ENCODE measurements at regions not wholly inside any gene's neighbourhood (a gene's known extent, or its start where the extent isn't known, plus 50 kb on each side); places are given as distances from the start of the nearest gene placed in this dataset.
"Not testable (repeated sequence)": the region's sequence is repeated elsewhere in the genome, so short reads cannot be mapped to it uniquely, and the experiment has no call there.

DNA sequence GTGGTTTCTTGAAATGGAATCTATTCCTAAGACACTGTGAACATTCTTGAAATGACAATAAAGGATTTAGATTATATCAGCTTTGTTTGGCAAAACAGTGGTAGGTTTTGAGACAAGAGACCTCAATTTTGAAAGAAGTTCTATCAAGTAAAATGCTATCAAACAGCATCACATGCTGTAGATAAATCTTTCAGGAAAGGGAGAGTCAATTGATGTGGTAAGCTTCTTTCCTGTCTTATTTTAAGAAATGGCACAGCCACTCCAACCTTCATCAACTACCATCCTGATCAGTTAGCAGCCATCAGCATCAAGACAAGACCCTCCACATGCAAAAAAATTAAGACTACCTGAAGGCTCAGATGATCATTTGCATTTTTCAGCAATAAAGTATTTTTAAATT is 495.4 kb downstream of the TRIB2 start:
- ATAC-seq = no peak
- intact Hi-C loops (cut with DNase I, micrococcal nuclease) = no loop called here
- DNase-seq = no peak

DNA sequence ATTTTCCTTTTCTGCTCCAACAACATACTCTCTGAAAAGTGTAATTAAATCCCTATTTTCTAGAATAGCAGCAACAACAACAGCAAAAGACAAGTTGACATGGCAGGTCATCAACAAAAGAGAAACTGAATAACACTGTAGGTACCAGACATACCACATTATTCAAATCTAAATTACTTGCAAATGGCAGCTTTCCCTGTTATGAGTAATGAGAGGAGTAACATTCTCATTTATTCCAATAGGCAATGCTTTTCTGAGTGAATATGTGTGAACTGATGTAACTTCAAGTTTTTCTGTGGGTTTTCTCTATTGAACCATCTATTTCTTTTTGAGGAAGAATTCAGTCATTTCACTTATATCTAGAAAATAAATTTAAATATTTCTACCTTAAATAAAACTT is 501.5 kb downstream of the TRIB2 start:
- no peak for ATAC-seq
- DNase-seq = no peak
- intact Hi-C loops (cut with DNase I, micrococcal nuclease) = no loop called here

DNA sequence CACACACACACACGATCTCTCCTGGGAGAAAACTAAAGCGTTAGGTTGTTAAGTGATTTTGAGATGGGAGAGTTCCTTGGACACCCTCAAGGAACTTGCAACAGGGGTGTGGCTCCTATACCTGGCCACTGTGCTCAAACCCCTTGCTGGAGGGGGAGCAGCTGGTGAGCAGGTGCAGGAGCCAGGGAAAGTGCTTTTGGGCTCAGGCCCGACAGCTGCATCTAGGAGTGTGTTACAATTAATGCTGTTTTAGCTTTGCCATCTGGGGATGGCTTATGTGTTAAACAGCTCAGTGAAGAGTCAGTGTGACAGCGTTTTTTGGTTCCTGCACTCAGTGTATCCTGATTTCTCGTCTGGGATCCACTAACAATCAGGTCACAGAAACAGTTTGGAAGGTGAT is 510.8 kb downstream of the TRIB2 start:
- no peak for DNase-seq
- no peak for ATAC-seq
- intact Hi-C loops (cut with DNase I, micrococcal nuclease) = no loop called here

DNA sequence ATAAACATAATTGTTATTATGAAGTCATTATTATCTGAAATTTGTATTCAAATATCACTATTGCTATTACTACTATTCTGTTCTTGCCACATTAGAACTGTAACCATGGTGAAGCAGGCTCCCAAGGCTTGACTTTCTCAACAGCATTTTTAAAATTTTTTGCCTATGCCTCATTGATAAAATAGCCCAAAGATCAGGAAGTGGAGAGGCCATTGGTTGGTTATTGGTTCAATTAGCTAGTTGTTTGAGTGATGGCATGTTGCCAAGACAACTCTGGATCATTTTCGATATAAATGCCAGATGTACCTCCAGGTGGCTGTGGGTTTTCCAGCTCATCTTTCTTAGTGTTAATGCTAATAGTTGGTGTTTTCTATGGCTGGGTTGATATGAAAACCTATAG is 513.5 kb downstream of the TRIB2 start:
- DNase-seq (no peak), ATAC-seq (no peak)
- intact Hi-C loops (cut with DNase I, micrococcal nuclease) = no loop called here

DNA sequence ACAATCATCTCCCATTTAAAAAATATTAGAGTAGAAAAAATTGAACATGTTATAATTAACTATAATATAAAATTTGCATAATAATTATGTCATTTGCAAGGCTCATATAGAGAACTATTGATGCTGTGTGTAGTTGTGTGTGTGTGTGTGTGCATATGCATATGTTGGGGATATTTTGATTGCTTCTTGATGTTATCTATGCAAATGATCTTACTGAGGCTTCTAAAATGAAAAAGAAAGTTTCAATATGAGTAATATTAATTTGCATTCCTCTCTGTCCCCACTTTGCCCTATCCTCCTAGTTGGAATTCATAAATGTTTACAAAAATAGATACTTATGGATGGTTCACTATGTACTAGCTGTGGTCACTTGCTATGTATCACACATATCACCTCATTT is 523.3 kb downstream of the TRIB2 start:
- ATAC-seq (no peak), DNase-seq (no peak)
- intact Hi-C loops (cut with DNase I, micrococcal nuclease) = no loop called here

DNA sequence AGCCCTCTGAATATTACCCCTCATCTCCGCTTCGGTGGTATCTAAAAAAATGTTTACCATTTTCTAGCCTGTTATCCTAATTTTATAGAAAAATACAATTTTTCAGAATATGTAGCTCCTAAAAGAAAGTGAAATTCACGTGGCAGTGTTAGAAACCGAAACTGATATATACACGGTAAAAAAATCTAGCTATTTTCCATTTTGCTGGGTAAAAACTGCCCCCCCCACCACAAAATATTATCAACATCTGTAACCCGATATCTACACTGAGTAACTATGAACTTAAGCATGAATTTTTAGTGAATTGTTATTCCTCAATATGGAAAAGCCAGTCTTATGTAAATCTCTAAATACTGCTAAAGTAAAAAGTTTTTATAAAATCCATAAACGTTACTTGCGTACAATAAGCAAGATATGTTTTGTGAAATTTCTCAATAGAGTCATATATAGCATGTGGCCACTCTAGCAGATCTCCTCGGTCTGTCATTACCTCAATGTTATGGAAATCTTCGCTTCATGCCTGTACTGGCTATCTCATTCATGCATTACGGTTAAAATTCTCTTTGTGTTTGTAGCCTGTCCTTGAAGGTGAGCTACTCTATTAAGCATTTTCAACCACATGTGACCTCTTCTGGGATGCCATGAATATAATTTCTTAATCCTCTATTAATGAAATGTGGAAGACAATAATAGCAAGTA is 524.2 kb downstream of the TRIB2 start:
- DNase-seq (no peak), ATAC-seq (no peak)
- intact Hi-C loops (cut with DNase I, micrococcal nuclease) = no loop called here

DNA sequence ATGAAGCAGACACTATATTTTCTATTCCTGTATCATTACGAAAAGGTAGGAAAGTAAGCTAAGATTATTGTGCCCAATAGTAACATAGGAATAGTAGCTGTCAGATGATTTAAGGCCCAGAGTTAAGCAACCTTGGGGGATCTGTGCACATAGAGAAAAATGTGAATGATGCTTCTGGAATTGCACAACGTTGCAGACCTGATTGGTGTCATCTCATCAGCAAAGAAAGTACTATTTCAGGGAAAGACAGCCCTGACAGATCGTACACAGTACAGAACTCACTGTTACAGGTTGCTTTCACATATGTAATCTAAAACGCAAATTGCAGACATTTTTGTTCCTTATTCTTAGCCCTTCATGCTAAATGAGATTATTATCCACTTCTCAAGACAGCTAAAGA is 535.9 kb downstream of the TRIB2 start:
- ATAC-seq = no peak
- no peak for DNase-seq
- intact Hi-C loops (cut with DNase I, micrococcal nuclease) = no loop called here

DNA sequence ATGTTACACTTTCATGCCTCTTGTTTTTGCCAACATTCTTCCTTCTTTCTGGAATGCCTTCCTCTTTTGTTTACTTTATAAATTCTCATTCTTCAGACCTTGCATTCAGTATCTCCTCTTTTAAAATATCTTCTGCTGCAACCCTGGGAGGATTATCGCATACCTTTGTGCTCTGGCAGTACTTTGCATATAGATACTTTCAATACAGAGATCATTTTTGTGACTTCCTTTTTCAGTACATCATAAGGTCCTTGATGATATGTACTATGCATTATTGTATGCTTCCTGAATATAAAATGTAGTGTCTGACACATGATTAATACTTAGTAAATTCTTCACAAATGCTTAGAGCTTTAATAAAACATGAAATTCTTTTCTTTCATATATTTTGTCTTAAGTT is 538.7 kb downstream of the TRIB2 start:
- intact Hi-C loops (cut with DNase I, micrococcal nuclease) = no loop called here
- DNase-seq = no peak
- ATAC-seq = no peak

DNA sequence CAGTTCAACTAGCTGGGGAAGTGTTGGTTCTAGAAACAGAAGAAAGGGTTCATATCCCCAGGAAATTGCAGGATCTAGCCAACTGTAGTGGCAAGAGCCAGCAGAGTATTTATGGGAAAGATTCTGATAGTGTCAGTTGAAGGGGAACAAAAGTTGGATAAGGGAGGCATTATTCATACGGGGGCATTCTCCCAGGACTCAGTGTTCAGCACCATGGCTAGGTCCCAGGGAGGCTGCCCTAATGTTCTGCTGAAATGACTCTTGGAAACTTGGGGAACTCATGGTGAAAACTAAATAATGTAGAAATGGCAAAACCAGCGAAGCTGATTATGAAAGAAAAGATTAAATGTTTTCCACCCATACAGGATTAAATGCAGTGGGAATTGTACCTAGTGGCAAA is 543.7 kb downstream of the TRIB2 start:
- DNase-seq (no peak), ATAC-seq (no peak)
- intact Hi-C loops (cut with DNase I, micrococcal nuclease) = no loop called here

DNA sequence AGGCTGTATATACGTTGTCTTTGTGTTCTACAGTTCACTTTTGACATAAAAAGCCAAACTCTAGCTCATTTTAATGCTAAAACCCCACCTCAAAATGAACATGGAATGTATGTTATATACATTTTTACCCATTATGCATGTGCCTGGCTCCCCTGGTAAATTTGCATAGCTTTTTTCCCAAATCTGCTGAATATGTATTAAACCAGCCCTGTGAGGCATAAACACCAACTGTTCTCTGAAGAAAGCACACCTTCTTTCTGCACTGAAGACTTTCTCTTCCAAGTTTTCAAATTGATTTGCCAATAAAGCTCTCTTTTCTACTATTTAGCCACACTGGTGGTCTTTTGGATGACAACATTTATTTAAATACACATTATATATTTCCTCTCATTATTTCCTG is 549.4 kb downstream of the TRIB2 start:
- intact Hi-C loops (cut with DNase I, micrococcal nuclease) = no loop called here
- ATAC-seq (no peak), DNase-seq (no peak)

DNA sequence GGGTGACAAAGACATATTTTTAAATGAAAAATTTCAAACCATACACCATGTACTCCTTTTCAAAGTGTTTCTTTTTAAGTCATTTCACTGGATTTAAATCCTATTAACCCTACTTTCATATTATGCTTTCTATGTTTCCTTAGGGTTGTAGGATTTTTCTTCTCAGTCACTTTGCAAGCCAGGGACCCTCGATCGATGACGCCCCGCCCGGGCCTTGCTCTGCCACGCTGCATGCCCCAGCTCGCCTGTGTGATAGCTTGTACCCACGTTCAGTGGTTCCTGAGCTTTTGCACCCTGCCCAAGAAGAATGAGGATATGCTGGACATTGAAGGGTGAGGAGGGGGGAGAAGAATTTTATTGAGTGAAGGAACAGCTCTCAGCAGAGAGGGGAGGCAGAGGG is 568.0 kb downstream of the TRIB2 start:
- intact Hi-C loops (cut with DNase I, micrococcal nuclease) = no loop called here
- ATAC-seq (no peak), DNase-seq (no peak)

DNA sequence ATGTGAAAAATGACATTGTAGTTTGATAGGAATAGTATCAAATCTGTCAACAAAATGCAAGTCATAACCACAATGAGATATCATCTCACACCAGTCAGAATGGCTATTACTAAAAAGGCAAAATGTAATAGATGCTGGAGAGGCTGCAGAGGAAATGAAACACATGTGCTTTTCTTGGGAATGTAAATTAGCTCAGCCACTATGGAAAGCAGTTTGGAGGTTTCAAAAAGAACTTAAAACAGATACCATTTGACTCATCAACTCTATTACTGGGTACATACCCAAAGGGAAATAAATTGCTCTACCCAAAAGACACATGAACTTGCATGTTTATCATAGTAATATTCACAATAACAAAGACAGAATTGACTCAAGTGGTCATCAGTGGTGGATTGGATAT is 572.6 kb downstream of the TRIB2 start:
- no peak for DNase-seq

DNA sequence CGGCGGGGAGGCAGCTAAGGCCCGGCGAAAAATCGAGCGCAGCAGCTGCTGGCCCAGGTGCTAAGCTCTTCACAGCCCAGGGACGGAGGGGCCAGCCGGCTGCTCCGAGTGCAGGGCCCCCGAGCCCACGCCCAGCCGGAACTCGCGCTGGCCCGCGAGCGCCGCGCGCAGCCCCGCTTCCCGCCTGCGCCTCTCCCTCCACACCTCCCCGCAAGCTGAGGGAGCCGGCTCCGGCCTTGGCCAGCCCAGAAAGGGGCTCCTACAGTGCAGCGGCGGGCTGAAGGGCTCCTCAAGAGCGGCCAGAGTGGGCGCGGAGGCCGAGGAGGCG is 591.7 kb downstream of the TRIB2 start:
- DNase-seq; ATAC-seq; intact Hi-C loops (cut with DNase I, micrococcal nuclease): not testable (repeated sequence)

More for the DNA sequence above, 572.6 kb downstream of the TRIB2 start:
- ATAC-seq = no peak
- intact Hi-C loops (cut with DNase I, micrococcal nuclease) = no loop called here

DNA sequence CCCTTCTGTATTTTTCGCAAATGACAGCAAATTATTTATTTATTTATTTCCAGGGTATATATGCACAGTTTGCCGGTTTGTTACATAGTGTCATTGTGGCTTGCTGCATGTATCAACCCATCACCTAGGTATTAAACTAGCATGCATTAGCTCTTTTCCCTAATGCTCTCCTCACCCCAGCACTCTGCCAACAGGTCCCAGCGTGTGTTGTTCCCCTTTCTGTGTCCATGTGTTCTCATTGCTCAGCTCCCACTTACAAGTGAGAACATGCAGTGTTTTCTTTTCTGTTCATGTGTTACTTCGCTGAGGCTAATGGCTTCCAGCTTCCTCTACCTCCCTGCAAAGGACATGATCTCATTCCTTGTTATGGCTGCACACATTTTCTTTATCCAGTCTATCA is 592.3 kb downstream of the TRIB2 start:
- intact Hi-C loops (cut with DNase I, micrococcal nuclease) = no loop called here
- DNase-seq (no peak), ATAC-seq (no peak)

DNA sequence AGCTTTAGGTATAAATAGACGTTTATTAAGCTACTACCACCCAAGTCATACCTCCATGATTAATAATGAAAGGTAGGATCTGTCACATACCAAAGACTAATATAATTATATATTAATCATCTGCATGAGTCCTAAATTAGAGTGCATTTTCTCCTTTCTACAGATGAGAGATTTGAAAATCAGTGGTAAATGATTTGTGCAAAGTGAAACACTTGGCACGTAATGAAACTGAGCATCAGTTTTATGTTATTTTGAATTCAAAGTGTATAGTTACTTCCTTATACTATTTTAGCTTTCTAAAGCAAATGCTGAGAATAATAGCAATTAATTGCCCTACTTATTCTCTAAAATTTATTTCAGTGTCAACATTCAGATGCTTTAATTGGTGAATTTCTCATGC is 615.3 kb downstream of the TRIB2 start:
- no peak for ATAC-seq
- intact Hi-C loops (cut with DNase I, micrococcal nuclease) = no loop called here
- no peak for DNase-seq

DNA sequence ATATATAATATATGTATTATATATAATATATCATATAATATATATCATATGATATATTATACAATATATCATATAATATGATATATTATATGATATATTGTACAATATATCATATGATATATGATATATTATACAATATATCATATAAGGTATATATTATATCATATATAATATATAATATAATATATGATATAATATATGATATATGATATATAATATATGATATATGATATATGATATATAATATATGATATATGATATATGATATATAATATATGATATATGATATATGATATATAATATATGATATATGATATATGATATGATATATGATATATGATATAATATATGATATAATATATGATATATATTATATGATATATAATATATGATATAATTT is 617.3 kb downstream of the TRIB2 start:
- intact Hi-C loops (cut with DNase I, micrococcal nuclease); ATAC-seq; DNase-seq: not testable (repeated sequence)

DNA sequence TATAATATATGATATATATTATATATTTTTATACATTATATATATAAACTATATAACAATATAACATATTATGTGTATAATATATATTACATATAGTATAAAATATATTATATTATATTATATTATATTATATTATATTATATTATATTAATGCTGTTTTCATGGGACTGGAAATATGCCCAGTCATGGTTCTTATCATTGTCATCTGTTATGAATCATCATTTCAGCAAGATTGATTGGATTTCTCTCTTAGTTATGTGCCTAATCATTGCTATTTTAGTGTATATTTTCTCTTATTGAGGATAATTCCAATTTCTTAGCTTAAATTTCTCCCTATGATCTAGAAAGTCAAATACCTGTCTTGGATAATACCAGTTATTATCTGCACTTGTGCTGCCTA is 617.8 kb downstream of the TRIB2 start:
- DNase-seq (no peak), ATAC-seq (no peak)
- intact Hi-C loops (cut with DNase I, micrococcal nuclease) = no loop called here

DNA sequence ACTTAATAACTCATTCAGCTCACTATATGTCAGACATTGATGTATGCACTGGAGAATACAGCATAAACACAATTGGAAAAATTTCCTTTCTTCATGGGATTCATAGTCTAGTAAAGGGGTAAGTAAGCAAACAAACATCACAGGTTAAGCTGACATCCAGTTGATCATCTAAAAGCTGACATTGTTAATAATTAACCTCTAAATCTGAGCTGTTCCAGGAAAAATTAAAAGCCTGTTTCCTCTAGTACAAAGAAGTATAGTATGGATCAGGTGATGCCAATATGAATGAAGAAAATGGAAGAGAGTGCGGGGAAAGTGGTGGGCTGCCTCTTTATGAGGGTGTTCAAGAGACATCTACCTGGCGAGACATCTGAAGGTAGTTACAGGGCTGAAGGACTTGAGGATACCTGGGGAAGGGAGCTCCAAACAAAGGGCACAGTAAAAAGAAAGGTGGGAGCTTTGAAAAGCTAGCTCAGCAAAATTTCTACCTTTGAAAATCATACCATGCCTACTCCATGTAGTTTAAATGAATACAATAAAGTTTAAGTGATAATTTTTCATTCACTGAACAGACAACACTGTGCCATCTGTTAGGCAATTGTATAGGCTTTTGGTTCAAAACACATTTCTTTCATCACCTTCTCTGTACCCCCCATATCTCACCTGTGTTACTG is 619.3 kb downstream of the TRIB2 start:
- DNase-seq (no peak), ATAC-seq (no peak)
- intact Hi-C loops (cut with DNase I, micrococcal nuclease) = no loop called here

DNA sequence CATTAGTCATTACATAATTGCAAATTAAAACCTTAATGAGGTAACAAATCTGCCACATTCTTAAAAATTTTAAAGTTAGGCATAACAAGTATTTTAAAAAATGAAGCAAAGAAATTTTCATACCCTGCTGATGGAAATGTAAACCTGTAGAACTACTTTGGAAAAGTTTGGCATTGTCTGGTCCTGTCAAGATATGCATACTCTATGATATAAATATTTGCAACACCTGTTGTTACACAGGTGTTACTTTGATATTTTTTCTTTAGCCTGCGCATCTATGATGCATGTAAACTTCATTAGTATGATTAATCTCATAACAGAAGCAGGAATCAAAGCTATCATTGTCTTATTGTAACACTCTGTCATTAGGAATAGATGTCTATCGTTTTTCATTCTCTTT is 634.3 kb downstream of the TRIB2 start:
- intact Hi-C loops (cut with DNase I, micrococcal nuclease) = no loop called here
- ATAC-seq (no peak), DNase-seq (no peak)

DNA sequence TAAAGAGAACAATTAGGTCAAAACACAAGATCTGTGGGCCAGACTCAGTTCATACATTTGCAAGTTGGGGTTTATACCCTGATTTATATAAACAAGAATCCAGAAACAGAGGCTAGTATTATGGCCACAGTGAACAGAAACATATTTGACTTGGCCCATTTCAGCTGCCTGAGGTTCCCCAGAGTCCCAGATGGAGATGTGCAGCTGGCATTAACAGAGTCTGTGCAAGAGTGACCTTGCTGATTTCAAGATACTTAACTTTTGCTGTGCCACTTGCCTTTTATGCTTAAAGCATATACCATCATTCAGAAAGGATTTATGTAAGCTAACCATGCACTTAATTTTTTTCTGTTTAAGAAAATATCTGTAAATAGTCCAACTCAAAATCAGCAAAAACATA is 636.3 kb downstream of the TRIB2 start:
- ATAC-seq (no peak), DNase-seq (no peak)
- intact Hi-C loops (cut with DNase I, micrococcal nuclease) = no loop called here

DNA sequence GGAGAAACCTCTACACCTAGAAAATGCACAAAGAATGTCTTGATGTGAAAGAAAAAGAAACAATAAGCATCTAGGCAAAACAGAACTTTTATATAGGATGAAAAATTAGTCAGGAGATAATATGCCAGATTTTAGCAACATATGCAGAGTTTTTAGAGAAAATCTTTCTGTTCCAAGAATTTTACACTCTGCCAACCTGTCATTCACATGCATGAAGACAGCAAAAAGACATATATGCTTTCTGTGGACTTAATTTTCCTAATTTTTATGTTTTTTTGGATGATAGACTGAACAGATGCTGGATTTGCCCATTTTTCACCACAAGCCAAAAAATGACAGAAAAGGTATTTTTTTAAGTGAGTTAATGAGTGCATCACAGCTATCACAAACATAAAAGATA is 637.3 kb downstream of the TRIB2 start:
- intact Hi-C loops (cut with DNase I, micrococcal nuclease) = no loop called here
- no peak for DNase-seq
- no peak for ATAC-seq

All from left colon (tissue), 2 donors.